HL-60 (cell line): ENCODE measurements at regions not wholly inside any gene's neighbourhood (a gene's known extent, or its start where the extent isn't known, plus 50 kb on each side); places are given as distances from the start of the nearest gene placed in this dataset.

Experiments
- CTCF ChIP-seq: IDR thresholded peaks from one replicate; pipeline ENCODE4 v1.5.1; 2011; ENCODE audit warnings: low read length, control low read depth, inconsistent platforms; ENCODE audit not compliant: insufficient read depth
- REST ChIP-seq: IDR thresholded peaks from 2 replicates; pipeline ENCODE4 v1.6.1; 2012; ENCODE audit warnings: low read depth; ENCODE audit not compliant: insufficient replicate concordance

- TF ChIP-seq CTCF, result no peak
- no peak for TF ChIP-seq REST
Measured at GRCh38 chr20:23147964-23148730, 62.0 kb upstream of the CD93 start.
